ENCODE measurements at regions not wholly inside any gene's neighbourhood (a gene's known extent, or its start where the extent isn't known, plus 50 kb on each side); places are given as distances from the start of the nearest gene placed in this dataset.

GRCh38 chr21:28142697-28143096 lies 850.0 kb downstream of the LTN1 start:
- no peak for TF ChIP-seq CTCF (IDR thresholded peaks at IDR 0.05; ENCODE audit: insufficient read depth, low read depth, low read length)
- no peak for TF ChIP-seq EZH2 (IDR thresholded peaks at IDR 0.05; ENCODE audit: insufficient read depth, low read length)
